Right cardiac atrium (tissue), 5 donors: ENCODE measurements at regions not wholly inside any gene's neighbourhood (a gene's known extent, or its start where the extent isn't known, plus 50 kb on each side); places are given as distances from the start of the nearest gene placed in this dataset.
A peak's percentile ranks its signal among the peaks of the same experiment; 100 is the strongest.

Experiments used
- ATAC-seq, 2 donors: fragments of 200-7000 bp; cut with Tn5 transposase; one replicate each; pipeline versions ENCODE4 v1.8.0 to v1.9.1; 2020; ENCODE audit warnings: moderate library complexity in 2 of 2, mild to moderate bottlenecking in 1 of 2
- DNase-seq, 3 donors: peaks; one replicate each; pipeline ENCODE4 v3.0.0-alpha.2; 2020
- H3K27ac ChIP-seq: one replicate; pipeline ENCODE4 v1.5.1; 2013; ENCODE audit warnings: mild to moderate bottlenecking, low read length, control low read depth, moderate library complexity
- H3K27me3 ChIP-seq: one replicate; pipeline ENCODE4 v1.6.1; 2013; ENCODE audit not compliant: control insufficient read depth, insufficient read depth
- H3K4me1 ChIP-seq: one replicate; pipeline ENCODE4 v1.6.1; 2013; ENCODE audit warnings: low read length; ENCODE audit not compliant: control insufficient read depth, insufficient read depth
- H3K4me3 ChIP-seq: one replicate; pipeline ENCODE4 v1.5.1; 2013; ENCODE audit warnings: low read length, control low read depth
- H3K9me3 ChIP-seq: one replicate; pipeline ENCODE4 v1.6.1; 2013; ENCODE audit warnings: low read length; ENCODE audit not compliant: control insufficient read depth
- WGBS: extraction: QIAGEN DNeasy Blood & Tissue Kit; methylation state at CpG from one replicate; pipeline ENCODE4 v1.1.7; 2013; 5-methylcytosine and 5-hydroxymethylcytosine counted together
- intact Hi-C, 4 donors: fragments of 100-400 bp; cut with DNase I; formaldehyde crosslinking; loops; one replicate each; pipeline versions ENCODE4 v1.11.0 to v1.14.0; 2022 to 2023
- donor health status: healthy with polysubstance abuse.
- donor health status: DM: no; HTN: yes; CAD: no.
- donor health status: DM: no; HTN: no; CAD: no.
- donor health status: DM: no; HTN: yes; CAD: no; lungs with severe emphysema.
- donor health status: DM: yes; HTN: yes; CAD: no.

DNA sequence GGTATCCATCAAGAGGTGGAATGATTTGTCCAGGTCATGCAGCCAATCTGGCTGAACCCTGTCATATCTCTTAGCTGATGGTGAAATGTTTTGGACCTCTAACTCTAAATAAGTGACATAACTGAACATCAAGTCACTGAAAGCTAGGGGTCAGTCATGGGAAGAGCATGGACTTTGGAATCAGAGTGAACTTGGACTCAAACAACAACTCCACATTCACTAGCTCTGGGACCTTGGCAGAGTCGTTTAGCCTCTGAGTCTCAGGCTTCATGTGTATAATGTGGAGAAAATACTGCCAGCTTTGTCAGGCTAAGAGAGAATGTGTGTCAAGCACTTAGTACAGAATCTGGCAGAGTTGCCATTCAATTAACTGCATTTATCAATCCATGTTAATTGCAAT lies 557.8 kb upstream of the CFAP20DC start:
- H3K27me3 ChIP-seq, result no peaks in the 10 kb centered on the region
- WGBS, result 18% methylated on average over 1 of the region's 1 CpG
- no peak overlapping the region for H3K4me3 ChIP-seq
- no peak overlapping the region for H3K27ac ChIP-seq
- DNase-seq (no peak), ATAC-seq (peak; percentile 69 to 82)
- H3K4me1 ChIP-seq, result peaks cover 20% of the 10 kb centered on the region
- no peaks in the 10 kb centered on the region for H3K9me3 ChIP-seq
- intact Hi-C loops, result no loop called here

DNA sequence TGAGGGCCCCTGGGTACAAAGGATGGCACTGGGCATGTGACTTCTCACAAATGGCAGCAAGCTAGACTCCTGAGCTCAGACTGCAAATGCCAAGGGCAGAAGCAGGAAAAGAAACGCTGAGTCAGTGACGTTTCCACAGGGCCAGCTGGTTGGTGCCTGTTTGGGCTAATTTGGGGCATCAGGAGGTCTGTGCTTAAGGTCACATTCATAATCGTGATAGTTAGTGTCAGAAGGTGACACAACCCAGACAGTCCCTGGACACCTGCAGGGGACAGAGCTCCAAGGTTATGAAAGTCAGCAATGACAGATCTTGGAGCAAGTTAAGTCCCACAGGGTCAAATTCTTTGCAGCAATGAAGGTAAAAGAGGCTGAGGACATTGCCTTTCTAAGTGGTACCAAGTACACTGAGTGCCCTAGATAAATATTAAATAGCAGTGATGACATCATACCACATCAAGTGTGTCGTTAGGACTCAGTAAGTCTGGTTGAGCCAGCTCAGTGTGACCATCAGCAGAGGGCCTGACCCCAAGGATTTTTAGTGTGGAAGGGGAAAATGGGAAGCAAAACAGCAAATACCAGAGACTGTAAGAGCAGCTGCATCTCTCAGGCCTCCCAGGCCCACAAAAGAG lies 556.9 kb upstream of the CFAP20DC start:
- intact Hi-C loops, result no loop called here
- Histone ChIP-seq H3K9me3 (no peaks in the 10 kb centered on the region), H3K27ac (peak overlapping the region; percentile 84), H3K4me3 (no peak overlapping the region), H3K4me1 (peaks cover 20% of the 10 kb centered on the region), H3K27me3 (no peaks in the 10 kb centered on the region)
- ATAC-seq, result peak; percentile 49 to 73
- DNase-seq, result no peak
- 43% methylated on average over 4 of the region's 4 CpGs for WGBS

DNA sequence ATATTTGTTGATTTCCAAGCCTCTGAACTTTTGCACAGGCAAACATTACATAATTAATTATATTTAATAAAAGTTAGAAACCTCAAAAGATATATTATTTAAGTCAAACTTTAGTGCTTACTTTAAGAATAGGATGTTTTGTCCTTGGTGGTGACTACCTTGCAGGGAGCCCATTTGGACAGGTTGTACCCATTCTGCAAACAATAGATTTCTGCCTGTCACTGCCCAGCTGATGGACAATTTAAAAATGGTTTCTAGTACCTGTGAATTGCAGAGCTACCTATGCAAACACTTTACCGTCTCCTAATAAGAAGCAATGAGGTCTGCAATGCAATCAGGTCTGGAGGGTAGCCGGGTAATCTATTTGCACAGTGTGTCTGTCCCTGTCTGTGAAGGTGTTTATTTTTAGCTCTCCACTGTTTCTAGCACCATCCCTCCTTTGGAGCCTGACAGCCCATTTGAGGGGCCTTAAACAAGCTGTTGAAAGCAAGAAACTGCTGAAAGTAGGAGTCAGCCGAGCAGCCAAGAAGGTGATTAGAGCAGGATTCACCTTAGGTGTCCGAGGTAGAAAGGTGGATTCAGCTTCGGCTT lies 556.2 kb upstream of the CFAP20DC start:
- Histone ChIP-seq H3K4me3 (no peak overlapping the region), H3K27me3 (no peaks in the 10 kb centered on the region), H3K4me1 (peaks cover 20% of the 10 kb centered on the region), H3K9me3 (no peaks in the 10 kb centered on the region), H3K27ac (peak overlapping the region; percentile 84)
- ATAC-seq (peak in 1 of 2 donors; percentile 40), DNase-seq (no peak)
- 69% methylated on average over 5 of the region's 5 CpGs for WGBS
- intact Hi-C loops, result no loop called here

DNA sequence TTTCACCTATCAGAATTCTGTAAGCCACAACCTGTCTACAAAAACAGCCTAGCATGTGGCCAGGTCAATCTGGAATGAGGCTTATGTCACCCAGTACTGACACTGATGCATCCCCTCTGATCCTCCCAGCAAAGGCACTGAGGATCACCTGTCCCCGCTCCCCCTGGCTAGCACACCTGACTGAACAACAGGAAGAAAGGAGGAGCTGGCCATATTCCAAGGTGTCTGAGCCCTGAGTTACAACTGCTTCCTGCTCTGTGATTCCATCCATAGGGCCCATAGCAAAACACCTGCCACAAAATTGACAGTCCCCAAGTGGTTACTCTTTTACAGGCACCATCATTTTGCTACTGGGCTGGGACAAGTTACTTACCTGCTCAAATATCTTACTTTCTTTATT lies 555.5 kb upstream of the CFAP20DC start:
- no peak overlapping the region for H3K27ac ChIP-seq
- H3K4me3 ChIP-seq, result no peak overlapping the region
- ATAC-seq (no peak), DNase-seq (no peak)
- no peaks in the 10 kb centered on the region for H3K9me3 ChIP-seq
- intact Hi-C loops, result no loop called here
- peaks cover 20% of the 10 kb centered on the region for H3K4me1 ChIP-seq
- no peaks in the 10 kb centered on the region for H3K27me3 ChIP-seq
- WGBS, result 93% methylated on average over 1 of the region's 1 CpG

DNA sequence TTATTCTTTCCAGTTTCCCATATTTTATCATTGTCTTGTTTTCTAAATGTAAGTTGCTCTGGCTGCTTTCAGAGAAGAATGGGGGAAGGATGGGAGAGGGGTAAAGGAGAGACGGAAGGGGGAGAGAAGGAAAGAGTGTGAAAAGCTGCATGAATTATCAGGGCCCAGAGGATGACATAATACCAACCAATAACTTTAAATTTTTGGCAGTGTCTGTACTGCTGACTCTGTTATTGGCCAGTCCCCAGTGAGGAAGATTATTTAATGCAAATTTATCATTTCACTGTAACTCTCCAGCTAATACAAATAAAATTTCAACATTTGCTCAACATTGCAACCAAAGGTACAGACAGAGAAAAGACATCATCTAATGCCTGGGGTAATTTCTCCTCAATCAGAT lies 551.7 kb upstream of the CFAP20DC start:
- DNase-seq (no peak), ATAC-seq (no peak)
- peaks cover 5% of the 10 kb centered on the region for H3K4me1 ChIP-seq
- no peak overlapping the region for H3K27ac ChIP-seq
- no peaks in the 10 kb centered on the region for H3K9me3 ChIP-seq
- H3K27me3 ChIP-seq, result no peaks in the 10 kb centered on the region
- no peak overlapping the region for H3K4me3 ChIP-seq
- intact Hi-C loops, result no loop called here
- WGBS, result 39% methylated on average over 1 of the region's 1 CpG

DNA sequence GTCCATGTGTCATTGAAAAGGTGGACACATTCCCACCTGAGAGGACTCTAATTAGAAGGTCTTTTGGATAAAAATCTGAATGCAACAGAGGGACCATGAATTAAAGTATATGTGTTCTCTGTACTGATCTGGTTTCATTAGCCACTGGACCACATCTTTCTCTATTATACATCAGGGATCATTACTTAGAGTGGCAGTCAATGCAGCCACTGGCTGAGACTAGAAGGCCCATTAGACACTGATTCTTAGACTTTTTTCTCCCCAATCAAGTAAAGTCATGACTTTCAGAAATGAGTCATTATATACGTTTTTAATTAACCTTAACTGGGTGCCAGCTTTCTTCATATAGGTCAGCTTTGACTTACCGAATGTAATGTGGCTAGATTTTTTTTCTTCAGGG lies 550.8 kb upstream of the CFAP20DC start:
- Histone ChIP-seq H3K4me1 (no peaks in the 10 kb centered on the region), H3K27me3 (no peaks in the 10 kb centered on the region), H3K4me3 (no peak overlapping the region), H3K9me3 (no peaks in the 10 kb centered on the region), H3K27ac (no peak overlapping the region)
- intact Hi-C loops, result no loop called here
- WGBS, result 83% methylated on average over 2 of the region's 2 CpGs
- DNase-seq, result no peak
- no peak for ATAC-seq

DNA sequence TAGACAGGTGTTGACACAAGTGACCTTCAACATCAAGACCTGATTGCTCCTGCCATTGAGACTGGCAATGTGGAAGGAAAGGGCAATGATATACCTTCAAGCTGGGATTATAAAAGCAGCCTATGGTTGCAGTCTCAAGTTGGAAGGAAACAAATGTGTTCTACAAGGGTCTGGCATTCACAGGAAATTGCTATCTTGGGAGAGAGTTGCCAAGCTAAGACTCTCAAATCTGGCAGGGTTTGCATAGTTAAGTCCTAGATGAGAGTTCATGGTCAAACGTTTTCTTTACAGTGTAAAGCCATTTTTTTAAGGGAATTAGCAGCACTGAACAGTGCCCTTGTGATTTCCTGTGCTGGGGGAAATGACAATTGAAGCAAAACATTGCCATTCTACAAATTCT lies 546.9 kb upstream of the CFAP20DC start:
- Histone ChIP-seq H3K4me3 (no peak overlapping the region), H3K27me3 (no peaks in the 10 kb centered on the region), H3K27ac (no peak overlapping the region), H3K4me1 (no peaks in the 10 kb centered on the region), H3K9me3 (no peaks in the 10 kb centered on the region)
- DNase-seq (no peak), ATAC-seq (peak in 1 of 2 donors; percentile 38)
- intact Hi-C loops, result no loop called here
- 16% methylated on average over 1 of the region's 1 CpG for WGBS

DNA sequence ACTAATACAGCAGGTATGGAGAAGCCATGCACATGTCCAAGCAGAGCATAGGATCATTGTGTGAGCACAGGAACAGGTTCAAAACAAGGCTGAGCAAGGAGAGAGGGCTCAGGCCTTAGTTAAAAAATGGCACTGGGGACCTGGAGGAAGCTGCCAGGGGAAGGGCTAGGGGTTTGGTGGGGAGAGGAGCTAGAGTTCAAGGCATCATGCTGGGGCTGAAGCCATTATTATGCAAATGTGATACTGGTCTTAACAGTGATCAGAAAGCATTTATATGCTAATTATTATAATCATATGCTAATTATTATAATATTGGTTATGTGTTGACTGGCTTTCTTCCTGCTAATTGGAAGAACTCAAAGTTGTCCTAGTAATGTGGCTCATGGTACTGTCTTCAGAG lies 546.0 kb upstream of the CFAP20DC start:
- ATAC-seq, result no peak
- intact Hi-C loops, result no loop called here

DNA sequence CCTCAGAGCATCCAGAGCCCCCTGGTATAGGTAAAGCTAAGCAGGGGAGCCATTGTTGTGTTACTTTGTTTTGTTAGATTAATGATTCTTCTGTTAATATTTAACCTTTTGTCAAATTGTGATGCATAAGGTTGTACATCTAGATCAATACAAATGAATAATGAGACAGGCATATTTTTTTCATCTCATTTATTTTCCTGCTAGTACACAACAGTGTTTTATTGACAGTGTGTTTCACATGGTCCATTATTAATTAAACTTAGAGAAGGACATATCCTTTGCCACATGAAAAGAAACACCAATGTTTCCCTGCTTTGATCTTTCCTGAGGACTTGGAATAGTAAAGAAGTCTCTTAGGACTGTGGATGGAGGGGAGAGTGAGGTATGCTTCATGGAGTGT lies 543.6 kb upstream of the CFAP20DC start:
- H3K9me3 ChIP-seq, result no peaks in the 10 kb centered on the region
- H3K4me3 ChIP-seq, result no peak overlapping the region
- H3K27ac ChIP-seq, result no peak overlapping the region
- ATAC-seq (no peak), DNase-seq (no peak)
- intact Hi-C loops, result no loop called here
- H3K27me3 ChIP-seq, result no peaks in the 10 kb centered on the region
- no peaks in the 10 kb centered on the region for H3K4me1 ChIP-seq

More for the DNA sequence above, 546.0 kb upstream of the CFAP20DC start:
- Histone ChIP-seq H3K4me3 (no peak overlapping the region), H3K4me1 (no peaks in the 10 kb centered on the region), H3K27me3 (no peaks in the 10 kb centered on the region), H3K9me3 (no peaks in the 10 kb centered on the region), H3K27ac (no peak overlapping the region)
- DNase-seq, result no peak

DNA sequence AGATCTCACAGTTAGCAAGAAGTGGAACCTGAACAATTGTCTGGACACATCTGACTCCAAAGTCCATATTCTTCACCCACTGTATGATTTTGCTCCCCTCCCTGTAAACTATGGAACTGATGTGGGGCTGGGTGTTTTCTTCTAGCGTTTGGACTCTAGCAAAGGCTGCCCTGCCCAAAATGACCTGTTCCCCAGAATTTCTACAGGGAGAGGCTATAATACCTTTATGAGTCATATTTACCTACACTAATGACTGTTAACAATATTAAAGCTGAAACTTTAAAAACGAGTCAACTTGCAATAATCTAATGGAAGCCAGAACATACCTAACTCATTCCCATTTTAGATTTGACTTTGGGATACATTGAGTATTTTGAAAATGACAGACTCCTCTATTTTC lies 531.2 kb upstream of the CFAP20DC start:
- ATAC-seq, result no peak
- Histone ChIP-seq H3K27me3 (no peaks in the 10 kb centered on the region), H3K4me1 (no peaks in the 10 kb centered on the region), H3K27ac (no peak overlapping the region), H3K9me3 (no peaks in the 10 kb centered on the region), H3K4me3 (no peak overlapping the region)
- WGBS, result 79% methylated on average over 2 of the region's 2 CpGs
- intact Hi-C loops, result no loop called here
- no peak for DNase-seq

DNA sequence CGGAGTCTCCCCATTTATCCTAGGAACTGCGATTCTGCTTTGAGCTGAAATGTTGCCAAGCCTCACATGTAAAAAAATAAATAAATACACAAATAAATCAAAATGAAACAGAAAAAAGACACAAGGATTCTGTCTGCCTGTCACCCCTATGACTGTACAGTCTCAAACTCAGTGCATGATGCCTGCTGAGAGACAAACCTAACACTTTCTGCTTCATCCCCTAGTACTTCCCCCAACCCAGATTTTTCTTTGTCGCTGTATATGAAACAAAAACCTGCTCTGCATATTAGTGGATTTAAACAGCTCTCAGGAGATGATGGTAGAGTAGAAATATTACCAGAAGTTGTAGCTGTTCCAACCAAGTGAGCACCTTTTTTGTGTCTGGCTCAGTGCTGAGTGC lies 530.7 kb upstream of the CFAP20DC start:
- H3K27ac ChIP-seq, result no peak overlapping the region
- H3K9me3 ChIP-seq, result no peaks in the 10 kb centered on the region
- H3K4me3 ChIP-seq, result no peak overlapping the region
- H3K27me3 ChIP-seq, result no peaks in the 10 kb centered on the region
- no peaks in the 10 kb centered on the region for H3K4me1 ChIP-seq
- 78% methylated on average over 3 of the region's 3 CpGs for WGBS
- DNase-seq (no peak), ATAC-seq (no peak)
- intact Hi-C loops, result no loop called here

DNA sequence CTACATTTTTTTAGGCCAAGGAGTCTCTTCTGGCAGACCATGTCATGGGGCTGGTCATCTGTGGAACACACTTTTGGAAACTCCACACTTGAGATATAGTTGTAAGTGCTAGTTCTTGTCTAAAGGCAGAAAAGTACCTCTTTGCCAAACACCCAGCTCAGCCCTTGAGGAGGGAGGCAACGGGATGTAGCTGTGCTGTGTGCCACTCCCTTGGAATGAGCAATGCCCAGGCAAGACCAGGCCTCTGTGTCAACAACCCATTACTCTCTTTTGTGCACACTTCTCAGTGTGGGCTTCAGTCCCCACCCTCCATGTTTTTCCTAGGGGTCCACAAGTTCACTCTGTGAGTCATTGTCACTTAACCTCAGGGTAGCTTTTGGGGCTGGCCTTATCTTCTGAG lies 528.3 kb upstream of the CFAP20DC start:
- intact Hi-C loops, result loop anchor here (5.0 to 10.0 kb wide), 2 partner anchors 279 to 363 kb away; no protein-coding TSS in a partner anchor
- Histone ChIP-seq H3K27me3 (no peaks in the 10 kb centered on the region), H3K9me3 (no peaks in the 10 kb centered on the region), H3K4me3 (no peak overlapping the region), H3K27ac (no peak overlapping the region), H3K4me1 (no peaks in the 10 kb centered on the region)
- peak in 1 of 2 donors; percentile 23 for ATAC-seq
- WGBS, result 47% methylated on average over 1 of the region's 1 CpG
- DNase-seq, result no peak
